ENCODE measurements at regions not wholly inside any gene's neighbourhood (a gene's known extent, or its start where the extent isn't known, plus 50 kb on each side); places are given as distances from the start of the nearest gene placed in this dataset.
A peak's percentile ranks its signal among the peaks of the same experiment; 100 is the strongest.

GRCh38 chrX:151476604-151477303 lies 79.7 kb downstream of the VMA21 start:
- no peak for DNase-seq

- no peak for DNase-seq
Measured at GRCh38 chrX:151478058-151478457, 81.1 kb downstream of the VMA21 start.

- DNase-seq = peak; percentile 21 to 67 (median 62)
Measured at GRCh38 chrX:151488677-151489076, 74.8 kb upstream of the PASD1 start.

- DNase-seq = peak in 2 of 4 experiments; percentile 1 to 3
Measured at GRCh38 chrX:151505796-151506195, 57.7 kb upstream of the PASD1 start.

- DNase-seq = no peak
Measured at GRCh38 chrX:151510203-151510602, 53.3 kb upstream of the PASD1 start.

- no peak for DNase-seq
Measured at GRCh38 chrX:151513472-151513871, 50.0 kb upstream of the PASD1 start.
